Omental fat pad (tissue), 3 donors: ENCODE measurements at regions not wholly inside any gene's neighbourhood (a gene's known extent, or its start where the extent isn't known, plus 50 kb on each side); places are given as distances from the start of the nearest gene placed in this dataset.

Experiments used
- ATAC-seq: fragments of 150-250 bp; one replicate; pipeline ENCODE4 v1.9.1; 2016; ENCODE audit warnings: mild to moderate bottlenecking, moderate library complexity; ENCODE audit not compliant: low FRiP score
- DNase-seq: peaks from one replicate; pipeline ENCODE4 v3.0.0-alpha.2; 2019; ENCODE audit warnings: low spot score
- TF ChIP-seq, protein P1 (sequence below), 3 donors: fragments of 450-650 bp; IDR thresholded peaks; one replicate each; pipeline ENCODE4 v1.5.1; 2016 to 2017; ENCODE audit warnings: antibody characterized with exemption in 3 of 3, mild to moderate bottlenecking in 3 of 3, moderate library complexity in 2 of 3

DNA sequence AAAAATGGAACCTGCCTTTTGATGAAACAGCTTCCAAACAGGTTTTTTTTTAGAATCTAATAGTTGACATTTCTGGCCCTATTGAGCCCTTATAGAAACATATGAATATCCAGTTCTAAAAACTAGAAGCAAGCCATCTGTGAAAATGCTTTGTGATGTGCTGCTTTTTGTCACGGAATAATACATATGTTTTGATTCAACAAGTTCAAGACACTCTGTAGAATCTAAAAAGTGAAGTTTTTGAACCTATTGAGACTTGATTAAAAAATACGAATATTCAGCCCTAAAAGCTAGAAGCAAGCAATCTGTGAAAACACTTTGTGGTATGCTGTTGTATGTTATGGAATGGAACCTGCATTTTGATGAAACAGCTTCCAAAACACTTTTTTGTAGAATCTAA is 106.7 kb upstream of the VPREB1 start:
- TF ChIP-seq, protein P1, sequence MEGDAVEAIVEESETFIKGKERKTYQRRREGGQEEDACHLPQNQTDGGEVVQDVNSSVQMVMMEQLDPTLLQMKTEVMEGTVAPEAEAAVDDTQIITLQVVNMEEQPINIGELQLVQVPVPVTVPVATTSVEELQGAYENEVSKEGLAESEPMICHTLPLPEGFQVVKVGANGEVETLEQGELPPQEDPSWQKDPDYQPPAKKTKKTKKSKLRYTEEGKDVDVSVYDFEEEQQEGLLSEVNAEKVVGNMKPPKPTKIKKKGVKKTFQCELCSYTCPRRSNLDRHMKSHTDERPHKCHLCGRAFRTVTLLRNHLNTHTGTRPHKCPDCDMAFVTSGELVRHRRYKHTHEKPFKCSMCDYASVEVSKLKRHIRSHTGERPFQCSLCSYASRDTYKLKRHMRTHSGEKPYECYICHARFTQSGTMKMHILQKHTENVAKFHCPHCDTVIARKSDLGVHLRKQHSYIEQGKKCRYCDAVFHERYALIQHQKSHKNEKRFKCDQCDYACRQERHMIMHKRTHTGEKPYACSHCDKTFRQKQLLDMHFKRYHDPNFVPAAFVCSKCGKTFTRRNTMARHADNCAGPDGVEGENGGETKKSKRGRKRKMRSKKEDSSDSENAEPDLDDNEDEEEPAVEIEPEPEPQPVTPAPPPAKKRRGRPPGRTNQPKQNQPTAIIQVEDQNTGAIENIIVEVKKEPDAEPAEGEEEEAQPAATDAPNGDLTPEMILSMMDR (IDR thresholded peaks at IDR 0.05), result no peak
- ATAC-seq (no peak), DNase-seq (no peak)

DNA sequence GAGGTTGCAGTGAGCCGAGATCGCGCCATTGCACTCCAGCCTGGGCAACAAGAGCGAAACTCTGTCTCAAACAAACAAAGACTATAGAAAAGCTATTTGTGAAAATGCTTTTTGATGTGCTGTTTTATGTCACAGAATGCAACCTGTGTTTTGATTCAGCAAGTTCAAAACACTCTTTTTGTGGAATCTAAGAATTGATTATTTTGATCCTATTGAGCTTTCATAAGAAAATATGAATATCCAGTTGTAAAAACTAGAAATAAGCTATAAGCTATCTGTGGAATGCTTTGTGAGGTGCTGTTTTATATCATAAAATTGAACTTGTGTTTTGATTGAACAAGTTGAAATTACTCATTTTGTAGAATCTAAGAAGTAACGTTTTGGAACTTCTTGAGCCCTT is 110.7 kb upstream of the VPREB1 start:
- TF ChIP-seq, protein P1 (IDR thresholded peaks at IDR 0.05), result no peak
- DNase-seq (no peak), ATAC-seq (no peak)

- ATAC-seq (no peak), DNase-seq (no peak)
- TF ChIP-seq, protein P1 (IDR thresholded peaks at IDR 0.05), result no peak
Measured at GRCh38 chr22:22130953-22131608, 113.5 kb upstream of the VPREB1 start.

DNA sequence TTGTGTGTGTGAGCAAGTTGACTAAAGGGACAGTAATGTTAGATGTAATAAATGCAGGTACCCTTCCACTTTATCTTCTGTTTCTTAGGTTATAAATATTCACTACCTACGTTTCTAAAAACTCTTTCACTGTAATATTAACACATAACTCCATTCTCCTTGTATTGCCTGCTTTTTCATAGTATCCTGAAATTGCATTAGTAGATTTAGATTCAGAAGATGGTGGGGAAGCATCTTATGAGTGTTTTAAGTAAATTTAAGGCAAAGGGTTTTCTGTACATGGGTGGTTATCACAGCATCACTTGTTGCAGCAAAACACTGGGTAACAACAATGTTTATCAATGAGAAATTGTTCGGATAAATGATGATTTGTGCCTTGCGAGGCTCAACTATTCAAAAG is 115.2 kb upstream of the VPREB1 start:
- ATAC-seq, result no peak
- TF ChIP-seq, protein P1 (IDR thresholded peaks at IDR 0.05), result no peak
- DNase-seq, result no peak

DNA sequence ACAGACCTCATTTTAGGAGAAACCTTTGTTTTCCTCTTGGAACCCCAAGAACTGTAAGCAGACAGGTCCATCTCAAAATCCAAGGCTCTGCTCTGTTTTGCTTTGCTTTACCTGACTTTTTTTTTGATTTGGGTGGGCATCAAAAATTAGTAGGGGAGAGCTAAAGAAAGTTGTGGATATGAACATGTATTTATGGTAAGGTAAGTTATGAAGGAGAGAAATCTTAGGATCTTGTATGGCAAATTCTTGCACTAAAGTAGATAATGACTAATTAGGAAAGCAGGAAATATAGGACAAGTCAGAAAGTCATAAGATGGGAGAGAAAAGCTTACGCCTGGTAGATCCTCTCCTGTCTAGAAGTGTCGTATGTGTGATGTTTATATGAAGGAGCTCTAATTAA is 116.1 kb upstream of the VPREB1 start:
- no peak for DNase-seq
- TF ChIP-seq, protein P1 (IDR thresholded peaks at IDR 0.05), result no peak
- no peak for ATAC-seq

DNA sequence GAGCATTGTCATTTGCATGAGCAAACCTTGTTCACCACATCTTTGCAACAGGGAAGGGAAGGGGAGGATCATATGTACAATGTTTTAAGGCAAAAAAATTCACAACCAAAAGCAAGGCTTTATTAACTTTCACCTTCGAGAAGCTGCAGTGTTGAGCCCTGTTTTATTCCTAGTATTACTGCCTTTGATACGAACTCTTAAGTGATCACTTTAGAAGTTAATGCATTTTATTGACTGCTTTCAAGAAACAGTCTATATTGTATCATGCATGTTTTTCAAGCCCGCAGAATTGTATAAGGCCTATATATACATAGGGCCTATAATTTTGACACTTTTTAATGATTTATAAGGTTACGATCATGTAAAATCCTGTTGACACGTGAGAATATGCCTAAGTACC is 117.5 kb upstream of the VPREB1 start:
- no peak for ATAC-seq
- DNase-seq, result no peak
- TF ChIP-seq, protein P1 (IDR thresholded peaks at IDR 0.05), result no peak
